GM21515 (cell line): ENCODE measurements at regions not wholly inside any gene's neighbourhood (a gene's known extent, or its start where the extent isn't known, plus 50 kb on each side); places are given as distances from the start of the nearest gene placed in this dataset.

ENCODE experiments used
- ATAC-seq: cut with Tn5 transposase; IDR thresholded peaks from one replicate; pipeline ENCODE4 v1.9.1; 2021; ENCODE audit not compliant: unreplicated experiment

GRCh38 chr10:20958764-20959163 lies 61.7 kb upstream of the NEBL start:
- ATAC-seq = no peak

- ATAC-seq = no peak
These were observed 61.1 kb upstream of the NEBL start for GRCh38 chr10:20958225-20958624.

- ATAC-seq = no peak
These were observed 60.6 kb upstream of the NEBL start for GRCh38 chr10:20957744-20958143.

GRCh38 chr10:20956843-20957242 lies 59.7 kb upstream of the NEBL start:
- ATAC-seq = no peak

- no peak for ATAC-seq
These were observed 58.3 kb upstream of the NEBL start for GRCh38 chr10:20955355-20955893.

- ATAC-seq = no peak
These were observed 57.4 kb upstream of the NEBL start for GRCh38 chr10:20954519-20954918.

GRCh38 chr10:20953120-20953519 lies 56.0 kb upstream of the NEBL start:
- no peak for ATAC-seq

GRCh38 chr10:20949967-20950366 lies 52.9 kb upstream of the NEBL start:
- no peak for ATAC-seq

GRCh38 chr10:20948686-20949327 lies 51.7 kb upstream of the NEBL start:
- ATAC-seq = peak; percentile 72
